H1 (cell line): ENCODE measurements at regions not wholly inside any gene's neighbourhood (a gene's known extent, or its start where the extent isn't known, plus 50 kb on each side); places are given as distances from the start of the nearest gene placed in this dataset.

ENCODE experiments used
- CTCF ChIA-PET: fragments of 300-600 bp; sonication (Branson Sonifier 250); formaldehyde crosslinking; loops from one replicate; lab custom pipeline; 2021; ENCODE audit not compliant: partially characterized antibody; lab: Charles Lee
- POLR2A ChIA-PET: fragments of 300-600 bp; sonication (Branson Sonifier 250); formaldehyde crosslinking; loops from one replicate; lab custom pipeline; 2021; ENCODE audit warnings: inconsistent platforms; ENCODE audit not compliant: partially characterized antibody; lab: Charles Lee
- DNase-seq, 2 experiments: peaks; one replicate each; pipeline versions ENCODE4 v3.0.0 to v3.0.0-alpha.2; 2010 to 2022; ENCODE audit warnings: low spot score in 2 of 2, low read depth in 1 of 2, mixed read lengths in 1 of 2
- FAIRE-seq: peaks from 2 replicates; lab custom pipeline; 2011; peaks lifted over from hg19 to GRCh38; lab: Jason Lieb, UNC
- H2AFZ ChIP-seq: 2 replicates; pipeline ENCODE4 v1.8.1; 2012; ENCODE audit warnings: low read length, inconsistent platforms
- H2AK5ac ChIP-seq: 2 replicates; pipeline ENCODE4 v1.6.1; 2013; ENCODE audit warnings: low read depth, low read length
- H2BK120ac ChIP-seq: replicated peaks from 2 replicates; pipeline ENCODE3; 2013; ENCODE audit warnings: low read depth, low read length, inconsistent platforms
- H2BK12ac ChIP-seq: 2 replicates; pipeline ENCODE4 v1.6.1; 2013; ENCODE audit warnings: low read depth, low read length
- H2BK15ac ChIP-seq: 2 replicates; pipeline ENCODE4 v1.6.1; 2013; ENCODE audit warnings: low read length
- H2BK20ac ChIP-seq: 2 replicates; pipeline ENCODE4 v1.6.1; 2013; ENCODE audit warnings: low read length
- H2BK5ac ChIP-seq: 2 replicates; pipeline ENCODE4 v1.6.1; 2013; ENCODE audit warnings: low read depth, low read length
- H3K14ac ChIP-seq: 2 replicates; pipeline ENCODE4 v1.6.1; 2013; ENCODE audit warnings: inconsistent platforms; ENCODE audit not compliant: insufficient read length
- H3K18ac ChIP-seq: 2 replicates; pipeline ENCODE4 v1.6.1; 2013; ENCODE audit warnings: low read length; ENCODE audit errors: extremely low read depth
- H3K23ac ChIP-seq: 2 replicates; pipeline ENCODE4 v1.6.1; 2013; ENCODE audit warnings: inconsistent platforms; ENCODE audit not compliant: insufficient read length
- H3K23me2 ChIP-seq: 2 replicates; pipeline ENCODE4 v1.6.1; 2013; ENCODE audit warnings: low read depth, low read length
- H3K27ac ChIP-seq: 2 replicates; pipeline ENCODE4 v1.6.1; 2011; ENCODE audit warnings: low read depth, low read length, inconsistent platforms
- H3K27me3 ChIP-seq, 4 experiments: replicated peaks in 1 of 4; 1 replicate in 1 of 4; 2 replicates in 3 of 4; pipeline versions ENCODE4 v1.6.1 to v1.8.1; 2011 to 2013; ENCODE audit warnings: low read length in 3 of 4, mild to moderate bottlenecking in 3 of 4, inconsistent platforms in 2 of 4, mixed read lengths in 2 of 4, moderate library complexity in 1 of 4; ENCODE audit not compliant: control insufficient read depth in 3 of 4, insufficient read depth in 3 of 4; ENCODE audit errors: extremely low read depth in 1 of 4
- H3K36me3 ChIP-seq, 4 experiments: 2 replicates each; pipeline versions ENCODE4 v1.6.1 to v1.8.1; 2011 to 2013; ENCODE audit warnings: mild to moderate bottlenecking in 4 of 4, low read length in 3 of 4, moderate library complexity in 2 of 4, control low read depth in 1 of 4, inconsistent platforms in 1 of 4; ENCODE audit not compliant: insufficient read depth in 4 of 4, control insufficient read depth in 2 of 4
- H3K4ac ChIP-seq: replicated peaks from 2 replicates; pipeline ENCODE3; 2013; ENCODE audit warnings: low read length, low read depth, mixed read lengths, inconsistent platforms; ENCODE audit not compliant: insufficient read length
- H3K4me1 ChIP-seq, 4 experiments: replicated peaks in 1 of 4; 1 replicate in 1 of 4; 2 replicates in 3 of 4; pipeline versions ENCODE4 v1.6.1 to v1.8.1; 2011 to 2013; ENCODE audit warnings: low read length in 3 of 4, inconsistent platforms in 2 of 4, mixed read lengths in 1 of 4; ENCODE audit not compliant: insufficient read depth in 4 of 4, control insufficient read depth in 3 of 4
- H3K4me2 ChIP-seq, 2 experiments: 2 replicates each; pipeline versions ENCODE4 v1.6.1 to v1.8.1; 2011 to 2013; ENCODE audit warnings: low read depth in 2 of 2, low read length in 2 of 2, control low read depth in 1 of 2, inconsistent platforms in 1 of 2, mild to moderate bottlenecking in 1 of 2; ENCODE audit not compliant: insufficient read depth in 1 of 2
- H3K4me3 ChIP-seq, 4 experiments: fragments of 200-600, 300-600 bp in 1 of 4; sonication (generic), shearing (Covaris generic), sonication (Bioruptor Twin) in 1 of 4; 2 replicates each; pipeline versions ENCODE4 v1.5.1 to v1.8.1; 2011 to 2016; ENCODE audit warnings: low read length in 4 of 4, low read depth in 3 of 4, control low read depth in 2 of 4, inconsistent platforms in 2 of 4, mild to moderate bottlenecking in 2 of 4, mixed read lengths in 1 of 4, moderate library complexity in 1 of 4; ENCODE audit not compliant: insufficient read depth in 2 of 4; ENCODE audit errors: extremely low read depth in 1 of 4
- H3K56ac ChIP-seq: replicated peaks from 2 replicates; pipeline ENCODE3; 2013; ENCODE audit warnings: low read depth, mild to moderate bottlenecking, mixed read lengths, low read length, inconsistent platforms; ENCODE audit not compliant: insufficient read length
- H3K79me1 ChIP-seq: 2 replicates; pipeline ENCODE4 v1.6.1; 2013; ENCODE audit warnings: low read depth, low read length, control low read depth
- H3K79me2 ChIP-seq, 2 experiments: 2 replicates each; pipeline versions ENCODE4 v1.6.1 to v1.8.1; 2012 to 2013; ENCODE audit warnings: low read length in 2 of 2, mild to moderate bottlenecking in 2 of 2, inconsistent platforms in 1 of 2; ENCODE audit not compliant: insufficient read depth in 2 of 2, control insufficient read depth in 1 of 2
- H3K9ac ChIP-seq, 4 experiments: replicated peaks in 1 of 4; 1 replicate in 1 of 4; 2 replicates in 3 of 4; pipeline versions ENCODE4 v1.6.1 to v1.8.1; 2011 to 2013; ENCODE audit warnings: low read depth in 3 of 4, low read length in 3 of 4, control low read depth in 2 of 4, mild to moderate bottlenecking in 2 of 4, moderate library complexity in 2 of 4, inconsistent platforms in 1 of 4; ENCODE audit errors: extremely low read depth in 1 of 4
- H3K9me3 ChIP-seq, 2 experiments: 2 replicates each; pipeline versions ENCODE4 v1.6.1 to v1.8.1; 2012 to 2013; ENCODE audit warnings: mild to moderate bottlenecking in 2 of 2, moderate library complexity in 2 of 2, control low read depth in 1 of 2, inconsistent platforms in 1 of 2, low read depth in 1 of 2, low read length in 1 of 2, mixed read lengths in 1 of 2; ENCODE audit not compliant: insufficient read depth in 2 of 2
- H4K20me1 ChIP-seq, 2 experiments: replicated peaks in 1 of 2; 2 replicates each; pipeline versions ENCODE3 to v1.8.1; 2011 to 2013; ENCODE audit warnings: inconsistent platforms in 2 of 2, low read length in 2 of 2, mild to moderate bottlenecking in 1 of 2; ENCODE audit not compliant: insufficient read depth in 2 of 2, control insufficient read depth in 1 of 2
- H4K5ac ChIP-seq: 2 replicates; pipeline ENCODE4 v1.6.1; 2013; ENCODE audit warnings: low read length, low read depth, mixed read lengths, inconsistent platforms; ENCODE audit not compliant: insufficient read length
- H4K8ac ChIP-seq: 2 replicates; pipeline ENCODE4 v1.8.0; 2013; ENCODE audit warnings: mild to moderate bottlenecking, moderate library complexity, low read length, inconsistent platforms; ENCODE audit not compliant: insufficient read depth; ENCODE audit errors: extremely low read depth
- H4K91ac ChIP-seq: replicated peaks from 2 replicates; pipeline ENCODE3; 2013; ENCODE audit warnings: low read length, mixed read lengths, inconsistent platforms; ENCODE audit not compliant: insufficient read length
- ASH2L ChIP-seq: fragments of 200-600, 300-600 bp; sonication (generic); IDR thresholded peaks from one replicate; pipeline ENCODE4 v1.7.1; 2017; ENCODE audit warnings: low read length
- ATF3 ChIP-seq: IDR thresholded peaks from 2 replicates; pipeline ENCODE4 v1.6.1; 2011; ENCODE audit warnings: low read depth, mild to moderate bottlenecking, low read length; ENCODE audit not compliant: insufficient read depth
- CBX5 ChIP-seq: fragments of 300-800, 300-1000 bp; sonication (generic); IDR thresholded peaks from 2 replicates; pipeline ENCODE4 v1.7.1; 2016; ENCODE audit warnings: antibody characterized with exemption, low read length, low read depth
- CTCF ChIP-seq, 3 experiments: IDR thresholded peaks; 1 replicate in 2 of 3; 2 replicates in 1 of 3; pipeline versions ENCODE4 v1.5.1 to v1.6.1; 2011; ENCODE audit warnings: low read length in 3 of 3, mild to moderate bottlenecking in 3 of 3, inconsistent platforms in 2 of 3, low read depth in 1 of 3, moderate library complexity in 1 of 3; ENCODE audit not compliant: insufficient read depth in 1 of 3; ENCODE audit errors: control extremely low read depth in 1 of 3
- EP300 ChIP-seq, 2 experiments: IDR thresholded peaks; 1 replicate in 1 of 2; 2 replicates in 1 of 2; pipeline ENCODE4 v1.6.1; 2011 to 2012; ENCODE audit warnings: low read depth in 2 of 2, low read length in 2 of 2, mild to moderate bottlenecking in 2 of 2, borderline replicate concordance in 1 of 2, inconsistent platforms in 1 of 2, moderate library complexity in 1 of 2
- GTF2F1 ChIP-seq: IDR thresholded peaks from 2 replicates; pipeline ENCODE4 v1.6.1; 2012; ENCODE audit warnings: low read depth, low read length, improper control_type of control experiment, borderline replicate concordance
- HDAC6 ChIP-seq: IDR thresholded peaks from one replicate; pipeline ENCODE4 v1.7.1; 2012; ENCODE audit warnings: low read depth, mild to moderate bottlenecking, inconsistent platforms, low read length, moderate library complexity
- KDM1A ChIP-seq: fragments of 200-600, 300-600 bp; sonication (generic); IDR thresholded peaks from 2 replicates; pipeline ENCODE4 v1.7.1; 2016; ENCODE audit warnings: mild to moderate bottlenecking, low read length, borderline replicate concordance
- TAF7 ChIP-seq: optimal IDR thresholded peaks from 2 replicates; pipeline ENCODE3; 2011; ENCODE audit warnings: low read depth, mild to moderate bottlenecking, inconsistent platforms, low read length, moderate library complexity, borderline replicate concordance
- ZNF274 ChIP-seq: IDR thresholded peaks from 2 replicates; pipeline ENCODE4 v1.7.0; 2012; ENCODE audit warnings: low read length, borderline replicate concordance; ENCODE audit errors: extremely low read depth
- WGBS, 2 experiments: shearing (Covaris generic) in 1 of 2; methylation state at CpG; one replicate each; pipeline versions ENCODE4 v1.1.6 to v1.1.7; 2013 to 2015; ENCODE audit warnings: low lambda C conversion rate in 2 of 2, mixed read lengths in 2 of 2, inconsistent platforms in 1 of 2, low coverage in 1 of 2, missing lambda C conversion rate in 1 of 2; ENCODE audit not compliant: insufficient replicate concordance in 2 of 2, insufficient coverage in 1 of 2, insufficient read length in 1 of 2; ENCODE audit errors: extremely low coverage in 1 of 2, missing lambda C conversion rate in 1 of 2; 5-methylcytosine and 5-hydroxymethylcytosine counted together

- no peak overlapping the region for H4K91ac ChIP-seq
- H3K23me2 ChIP-seq: no peaks in the 10 kb centered on the region
- no peaks in the 10 kb centered on the region for H3K27me3 ChIP-seq
- H3K79me2 ChIP-seq: no peaks in the 10 kb centered on the region
- H2AK5ac ChIP-seq: no peak overlapping the region
- no peak overlapping the region for H3K4me3 ChIP-seq
- H3K27ac ChIP-seq: no peak overlapping the region
- H2BK15ac ChIP-seq: no peak overlapping the region
- no peak overlapping the region for H3K4me2 ChIP-seq
- H3K79me1 ChIP-seq: no peaks in the 10 kb centered on the region
- H2BK12ac ChIP-seq: no peak overlapping the region
- CTCF ChIA-PET: no interaction called here
- no peak overlapping the region for H3K18ac ChIP-seq
- no peaks in the 10 kb centered on the region for H4K20me1 ChIP-seq
- H2BK5ac ChIP-seq: no peak overlapping the region
- H3K36me3 ChIP-seq: no peaks in the 10 kb centered on the region
- no peak overlapping the region for H3K14ac ChIP-seq
- H2AFZ ChIP-seq: no peak overlapping the region
- no peak overlapping the region for H2BK20ac ChIP-seq
- H2BK120ac ChIP-seq: no peak overlapping the region
- FAIRE-seq: no peak
- H3K4ac ChIP-seq: no peak overlapping the region
- H3K4me1 ChIP-seq: peaks cover 0 to 13% (median 9%) of the 10 kb centered on the region in 4 experiments; a peak in 4 of 7 replicates
- no peak overlapping the region for H4K5ac ChIP-seq
- no peak overlapping the region for H4K8ac ChIP-seq
- H3K56ac ChIP-seq: no peak overlapping the region
- H3K23ac ChIP-seq: no peak overlapping the region
- no peaks in the 10 kb centered on the region for H3K9me3 ChIP-seq
- POLR2A ChIA-PET: no interaction called here
- 97% methylated on average over 1 of the region's 1 CpG; no CpG with 5 or more reads in 1 of the 2 experiments for WGBS, 2 experiments
- DNase-seq: no peak
- no peak overlapping the region for H3K9ac ChIP-seq
- no peak for TF ChIP-seq TAF7
- no peak for TF ChIP-seq KDM1A
- no peak for TF ChIP-seq ASH2L
- TF ChIP-seq HDAC6: no peak
- no peak for TF ChIP-seq CTCF (IDR thresholded peaks at IDR 0.05; ENCODE audit: control extremely low read depth in 1 of 3, insufficient read depth in 1 of 3, low read depth in 1 of 3, low read length in 3 of 3)
- TF ChIP-seq ATF3: no peak
- no peak for TF ChIP-seq EP300 (IDR thresholded peaks at IDR 0.05; ENCODE audit: borderline replicate concordance in 1 of 2, low read depth in 2 of 2, low read length in 2 of 2)
- no peak for TF ChIP-seq GTF2F1
- no peak for TF ChIP-seq CBX5
- no peak for TF ChIP-seq ZNF274
These were observed 112.9 kb upstream of the FER start for GRCh38 chr5:108634617-108635288.
